Body of pancreas (tissue), 4 donors: ENCODE measurements at regions not wholly inside any gene's neighbourhood (a gene's known extent, or its start where the extent isn't known, plus 50 kb on each side); places are given as distances from the start of the nearest gene placed in this dataset.

Experiments
- POLR2A ChIP-seq, 3 donors: fragments of 450-650 bp; IDR thresholded peaks; one replicate each; pipeline ENCODE4 v1.6.1; 2016; ENCODE audit warnings: antibody characterized with exemption in 3 of 3, mild to moderate bottlenecking in 2 of 3
- TF ChIP-seq, protein P1 (sequence below), 7 experiments: fragments of 450-650 bp in 4 of 7; fragments of 200-600 bp in 3 of 7; sonication (generic) in 3 of 7; IDR thresholded peaks; one replicate each; pipeline ENCODE4 v1.5.1; 2016 to 2019; ENCODE audit warnings: antibody characterized with exemption in 7 of 7

GRCh38 chr6:164164876-164165275, 750.4 kb downstream of the QKI start:
- TF ChIP-seq, protein P1, sequence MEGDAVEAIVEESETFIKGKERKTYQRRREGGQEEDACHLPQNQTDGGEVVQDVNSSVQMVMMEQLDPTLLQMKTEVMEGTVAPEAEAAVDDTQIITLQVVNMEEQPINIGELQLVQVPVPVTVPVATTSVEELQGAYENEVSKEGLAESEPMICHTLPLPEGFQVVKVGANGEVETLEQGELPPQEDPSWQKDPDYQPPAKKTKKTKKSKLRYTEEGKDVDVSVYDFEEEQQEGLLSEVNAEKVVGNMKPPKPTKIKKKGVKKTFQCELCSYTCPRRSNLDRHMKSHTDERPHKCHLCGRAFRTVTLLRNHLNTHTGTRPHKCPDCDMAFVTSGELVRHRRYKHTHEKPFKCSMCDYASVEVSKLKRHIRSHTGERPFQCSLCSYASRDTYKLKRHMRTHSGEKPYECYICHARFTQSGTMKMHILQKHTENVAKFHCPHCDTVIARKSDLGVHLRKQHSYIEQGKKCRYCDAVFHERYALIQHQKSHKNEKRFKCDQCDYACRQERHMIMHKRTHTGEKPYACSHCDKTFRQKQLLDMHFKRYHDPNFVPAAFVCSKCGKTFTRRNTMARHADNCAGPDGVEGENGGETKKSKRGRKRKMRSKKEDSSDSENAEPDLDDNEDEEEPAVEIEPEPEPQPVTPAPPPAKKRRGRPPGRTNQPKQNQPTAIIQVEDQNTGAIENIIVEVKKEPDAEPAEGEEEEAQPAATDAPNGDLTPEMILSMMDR (IDR thresholded peaks at IDR 0.05) = no peak
- no peak for TF ChIP-seq POLR2A (IDR thresholded peaks at IDR 0.05)
